AG04449 (cell line): ENCODE measurements at regions not wholly inside any gene's neighbourhood (a gene's known extent, or its start where the extent isn't known, plus 50 kb on each side); places are given as distances from the start of the nearest gene placed in this dataset.

Experiments
- CTCF ChIA-PET: fragments of 350-600 bp; formaldehyde crosslinking; extraction: SDS; loops from one replicate; lab custom pipeline; 2021; ENCODE audit warnings: antibody characterized with exemption; lab: Yijun Ruan, JAX
- POLR2A ChIA-PET: fragments of 400-600, 350-600 bp; formaldehyde crosslinking; extraction: SDS; loops from one replicate; lab custom pipeline; 2020; ENCODE audit warnings: antibody characterized with exemption, inconsistent platforms; lab: Yijun Ruan, JAX
- DNase-seq: peaks from one replicate; pipeline ENCODE4 v3.0.0-alpha.2; 2010; ENCODE audit warnings: low read depth, low spot score
- H3K4me3 ChIP-seq: 2 replicates; pipeline ENCODE4 v1.5.1; 2011; ENCODE audit warnings: low read depth, mild to moderate bottlenecking, control low read depth, low read length
- CTCF ChIP-seq: IDR thresholded peaks from one replicate; pipeline ENCODE4 v1.5.1; 2011; ENCODE audit warnings: mild to moderate bottlenecking, moderate library complexity, low read length, control low read depth, inconsistent platforms; ENCODE audit not compliant: insufficient read depth; ENCODE audit errors: missing control alignments

- no peak for TF ChIP-seq CTCF
- no peak overlapping the region for H3K4me3 ChIP-seq
- CTCF ChIA-PET = interaction anchor here (0.7 to 1.0 kb wide), 2 partner anchors 9 to 105 kb away, joined by 3 read pairs; partner anchors contain the start of gene TMEM44
- POLR2A ChIA-PET = no interaction called here
- DNase-seq = no peak
Measured at GRCh38 chr3:194738254-194739093, 52.8 kb downstream of the FAM43A start.

- ChIA-PET POLR2A (no interaction called here), CTCF (no interaction called here)
- no peak for TF ChIP-seq CTCF
- no peak for DNase-seq
- no peak overlapping the region for H3K4me3 ChIP-seq
Measured at GRCh38 chr3:194739498-194740284, 54.0 kb downstream of the FAM43A start.

GRCh38 chr3:194740859-194741491, 55.3 kb downstream of the FAM43A start:
- ChIA-PET POLR2A (no interaction called here), CTCF (no interaction called here)
- no peak for TF ChIP-seq CTCF
- no peak for DNase-seq
- H3K4me3 ChIP-seq = no peak overlapping the region

GRCh38 chr3:194741916-194742315, 56.2 kb downstream of the FAM43A start:
- CTCF ChIA-PET = no interaction called here
- DNase-seq = no peak
- TF ChIP-seq CTCF = no peak
- POLR2A ChIA-PET = no interaction called here
- no peak overlapping the region for H3K4me3 ChIP-seq

- no peak overlapping the region for H3K4me3 ChIP-seq
- no peak for DNase-seq
- ChIA-PET CTCF (interaction anchor here (0.7 kb wide), 1 partner anchor 157 kb away, joined by 3 read pairs; no protein-coding TSS in a partner anchor), POLR2A (no interaction called here)
- no peak for TF ChIP-seq CTCF
Measured at GRCh38 chr3:194744826-194745225, 59.1 kb downstream of the FAM43A start.
